ENCODE measurements at regions not wholly inside any gene's neighbourhood (a gene's known extent, or its start where the extent isn't known, plus 50 kb on each side); places are given as distances from the start of the nearest gene placed in this dataset.

- no peak for DNase-seq (ENCODE audit: extremely low spot score)
- ChIA-PET POLR2A (no interaction called here), CTCF (interaction anchor here (1.2 kb wide), 1 partner anchor 20 kb away, joined by 3 read pairs; no protein-coding TSS in a partner anchor)
- no peak for TF ChIP-seq CTCF (IDR thresholded peaks at IDR 0.05; ENCODE audit: control extremely low read depth, extremely low read depth, low read depth, missing control alignments)
These were observed 134.9 kb upstream of the HSD17B12 start for GRCh38 chr11:43545610-43546009.

- DNase-seq (ENCODE audit: extremely low spot score): no peak
- ChIA-PET CTCF (interaction anchor here (1.2 kb wide), 1 partner anchor 19 kb away, joined by 3 read pairs; no protein-coding TSS in a partner anchor), POLR2A (no interaction called here)
- TF ChIP-seq CTCF (IDR thresholded peaks at IDR 0.05; ENCODE audit: control extremely low read depth, extremely low read depth, low read depth, missing control alignments): no peak
These were observed 133.7 kb upstream of the HSD17B12 start for GRCh38 chr11:43546561-43547429.

- no peak for TF ChIP-seq CTCF (IDR thresholded peaks at IDR 0.05; ENCODE audit: control extremely low read depth, extremely low read depth, low read depth, missing control alignments)
These were observed 133.1 kb upstream of the HSD17B12 start for GRCh38 chr11:43547430-43547831.

GRCh38 chr11:43547889-43548381 is 132.6 kb upstream of the HSD17B12 start:
- ChIA-PET POLR2A (no interaction called here), CTCF (no interaction called here)
- TF ChIP-seq CTCF (IDR thresholded peaks at IDR 0.05; ENCODE audit: control extremely low read depth, extremely low read depth, low read depth, missing control alignments): no peak
- no peak for DNase-seq (ENCODE audit: extremely low spot score)

More at GRCh38 chr11:43547430-43547831, 133.1 kb upstream of the HSD17B12 start:
- POLR2A ChIA-PET: no interaction called here
- no peak for DNase-seq (ENCODE audit: extremely low spot score)
- CTCF ChIA-PET: interaction anchor here (1.2 kb wide), 1 partner anchor 18 kb away, joined by 3 read pairs; no protein-coding TSS in a partner anchor

- no peak for TF ChIP-seq CTCF (IDR thresholded peaks at IDR 0.05; ENCODE audit: control extremely low read depth, extremely low read depth, low read depth, missing control alignments)
- CTCF ChIA-PET: interaction anchor here (0.8 to 1.4 kb wide), 2 partner anchors 24 to 54 kb away, joined by 3 read pairs; no protein-coding TSS in a partner anchor
- POLR2A ChIA-PET: no interaction called here
- DNase-seq (ENCODE audit: extremely low spot score): no peak
These were observed 131.6 kb upstream of the HSD17B12 start for GRCh38 chr11:43548916-43549315.

GRCh38 chr11:43549624-43550023 is 130.9 kb upstream of the HSD17B12 start:
- ChIA-PET CTCF (interaction anchor here (1.4 kb wide), 1 partner anchor 53 kb away, joined by 3 read pairs; no protein-coding TSS in a partner anchor), POLR2A (no interaction called here)
- no peak for TF ChIP-seq CTCF (IDR thresholded peaks at IDR 0.05; ENCODE audit: control extremely low read depth, extremely low read depth, low read depth, missing control alignments)
- no peak for DNase-seq (ENCODE audit: extremely low spot score)
